C4-2B (cell line): ENCODE measurements at regions not wholly inside any gene's neighbourhood (a gene's known extent, or its start where the extent isn't known, plus 50 kb on each side); places are given as distances from the start of the nearest gene placed in this dataset.
"Not testable (repeated sequence)": the region's sequence is repeated elsewhere in the genome, so short reads cannot be mapped to it uniquely, and the experiment has no call there.

ENCODE experiments used
- CTCF ChIP-seq: fragments of 450-650 bp; conservative IDR thresholded peaks from 2 replicates; pipeline ENCODE4 v1.5.1; 2017; ENCODE audit warnings: mild to moderate bottlenecking
- ZFX ChIP-seq: fragments of 450-650 bp; IDR thresholded peaks from 2 replicates; pipeline ENCODE4 v1.6.1; 2017

GRCh38 chr11:86163221-86163876 lies 81.2 kb upstream of the EED start:
- not testable (repeated sequence) for TF ChIP-seq CTCF, ZFX
